Parathyroid adenoma (tissue), 2 donors: ENCODE measurements at regions not wholly inside any gene's neighbourhood (a gene's known extent, or its start where the extent isn't known, plus 50 kb on each side); places are given as distances from the start of the nearest gene placed in this dataset.

Experiments used
- H2AFZ ChIP-seq: fragments of 300-600 bp; sonication (generic); one replicate; pipeline ENCODE4 v1.7.0; 2017; ENCODE audit warnings: antibody characterized with exemption, mild to moderate bottlenecking
- H3K27ac ChIP-seq: fragments of 300-600 bp; sonication (generic); one replicate; pipeline ENCODE4 v1.7.0; 2017
- H3K27me3 ChIP-seq: fragments of 300-600 bp; sonication (generic); one replicate; pipeline ENCODE4 v1.7.0; 2017; ENCODE audit warnings: low read length; ENCODE audit not compliant: control insufficient read depth, insufficient read depth
- H3K36me3 ChIP-seq: fragments of 300-600 bp; sonication (generic); one replicate; pipeline ENCODE4 v1.7.0; 2017; ENCODE audit warnings: low read length; ENCODE audit not compliant: control insufficient read depth, insufficient read depth
- H3K4me1 ChIP-seq: fragments of 300-600 bp; sonication (generic); one replicate; pipeline ENCODE4 v1.7.0; 2017; ENCODE audit warnings: control low read depth
- H3K4me2 ChIP-seq: fragments of 300-600 bp; sonication (generic); one replicate; pipeline ENCODE4 v1.7.0; 2017; ENCODE audit warnings: low read length
- H3K4me3 ChIP-seq: fragments of 300-600 bp; sonication (generic); one replicate; pipeline ENCODE4 v1.7.0; 2017; ENCODE audit warnings: low read depth, low read length
- H3K79me2 ChIP-seq: fragments of 300-600 bp; sonication (generic); one replicate; pipeline ENCODE4 v1.7.0; 2017; ENCODE audit warnings: control low read depth
- H3K9ac ChIP-seq: fragments of 300-600 bp; sonication (generic); one replicate; pipeline ENCODE4 v1.7.0; 2017; ENCODE audit warnings: mild to moderate bottlenecking
- H3K9me3 ChIP-seq: fragments of 300-600 bp; sonication (generic); one replicate; pipeline ENCODE4 v1.7.0; 2017; ENCODE audit warnings: low read length; ENCODE audit not compliant: control insufficient read depth
- CTCF ChIP-seq: fragments of 300-600 bp; sonication (generic); IDR thresholded peaks from one replicate; pipeline ENCODE4 v1.7.0; 2017; ENCODE audit warnings: antibody characterized with exemption, mild to moderate bottlenecking
- donor health status: primary hyperparathyroidism.

DNA sequence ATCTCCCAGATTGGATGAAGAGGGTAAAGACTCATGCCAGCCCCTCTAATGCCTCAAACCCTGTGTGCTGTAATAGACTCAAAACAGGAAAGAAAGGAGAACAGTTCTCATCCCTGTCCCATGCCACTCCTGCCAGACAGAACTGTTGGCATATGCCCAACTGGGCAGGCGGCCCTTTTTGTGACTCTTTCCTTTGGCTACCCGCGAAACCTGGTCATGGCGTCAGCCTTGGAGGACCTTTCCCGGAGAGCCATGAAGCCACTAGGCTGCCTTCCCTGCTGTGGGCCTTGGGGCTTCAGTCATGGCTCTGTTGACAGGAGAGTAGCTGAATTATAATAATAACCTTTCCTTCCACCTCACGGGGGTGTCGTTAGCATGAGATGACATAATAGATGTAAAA, 75.9 kb upstream of the SEMA6A start:
- Histone ChIP-seq H3K9ac (no peak overlapping the region), H3K4me2 (no peak overlapping the region), H3K79me2 (no peaks in the 10 kb centered on the region), H3K27me3 (no peaks in the 10 kb centered on the region), H2AFZ (no peak overlapping the region), H3K4me3 (no peak overlapping the region), H3K9me3 (no peaks in the 10 kb centered on the region), H3K4me1 (no peaks in the 10 kb centered on the region), H3K27ac (no peak overlapping the region), H3K36me3 (no peaks in the 10 kb centered on the region)
- TF ChIP-seq CTCF, result no peak

DNA sequence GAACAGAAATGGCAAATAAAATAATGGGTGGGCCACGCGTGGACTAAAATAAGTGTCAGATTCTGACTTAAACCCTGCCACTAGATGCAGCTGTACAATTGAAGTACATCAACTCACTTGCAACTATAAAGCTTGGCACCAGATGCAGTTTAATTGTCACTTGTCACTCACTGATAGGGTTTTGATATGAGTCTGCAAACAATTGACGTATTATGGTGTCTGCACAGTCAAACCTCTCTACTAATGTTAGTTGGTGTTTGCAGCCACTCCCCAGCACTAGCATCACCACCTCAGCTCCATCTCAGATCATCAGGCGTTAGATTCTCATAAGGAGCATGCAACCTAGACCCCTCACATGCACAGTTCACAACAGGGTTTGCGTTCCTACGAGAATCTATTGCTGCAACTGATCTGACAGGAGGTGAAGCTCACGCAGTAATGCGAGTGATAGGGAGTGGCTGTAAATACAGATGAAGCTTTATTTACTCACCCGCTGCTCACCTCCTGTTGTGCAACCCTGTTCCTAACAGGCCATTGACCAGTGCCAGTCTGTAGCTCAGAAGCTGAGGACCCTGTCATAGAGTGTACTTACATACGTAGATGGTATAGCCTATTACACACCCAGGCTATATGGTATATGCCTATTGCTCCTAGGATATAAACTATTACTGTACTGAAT, 72.1 kb upstream of the SEMA6A start:
- Histone ChIP-seq H2AFZ (no peak overlapping the region), H3K4me3 (no peak overlapping the region), H3K79me2 (no peaks in the 10 kb centered on the region), H3K36me3 (no peaks in the 10 kb centered on the region), H3K9me3 (no peaks in the 10 kb centered on the region), H3K9ac (no peak overlapping the region), H3K27ac (no peak overlapping the region), H3K4me2 (no peak overlapping the region), H3K27me3 (no peaks in the 10 kb centered on the region), H3K4me1 (no peaks in the 10 kb centered on the region)
- TF ChIP-seq CTCF, result no peak

- Histone ChIP-seq H3K27ac (no peak overlapping the region), H3K9ac (no peak overlapping the region), H3K79me2 (no peaks in the 10 kb centered on the region), H3K27me3 (no peaks in the 10 kb centered on the region), H3K9me3 (no peaks in the 10 kb centered on the region), H3K36me3 (no peaks in the 10 kb centered on the region), H3K4me1 (no peaks in the 10 kb centered on the region), H3K4me3 (no peak overlapping the region), H3K4me2 (no peak overlapping the region), H2AFZ (no peak overlapping the region)
- no peak for TF ChIP-seq CTCF
These were observed 71.0 kb upstream of the SEMA6A start for GRCh38 chr5:116645627-116646026.

GRCh38 chr5:116640236-116640635, 65.6 kb upstream of the SEMA6A start:
- Histone ChIP-seq H3K9ac (no peak overlapping the region), H3K79me2 (no peaks in the 10 kb centered on the region), H3K27ac (no peak overlapping the region), H3K36me3 (no peaks in the 10 kb centered on the region), H3K4me3 (no peak overlapping the region), H3K9me3 (no peaks in the 10 kb centered on the region), H3K27me3 (no peaks in the 10 kb centered on the region), H2AFZ (no peak overlapping the region), H3K4me2 (no peak overlapping the region), H3K4me1 (no peaks in the 10 kb centered on the region)
- no peak for TF ChIP-seq CTCF

DNA sequence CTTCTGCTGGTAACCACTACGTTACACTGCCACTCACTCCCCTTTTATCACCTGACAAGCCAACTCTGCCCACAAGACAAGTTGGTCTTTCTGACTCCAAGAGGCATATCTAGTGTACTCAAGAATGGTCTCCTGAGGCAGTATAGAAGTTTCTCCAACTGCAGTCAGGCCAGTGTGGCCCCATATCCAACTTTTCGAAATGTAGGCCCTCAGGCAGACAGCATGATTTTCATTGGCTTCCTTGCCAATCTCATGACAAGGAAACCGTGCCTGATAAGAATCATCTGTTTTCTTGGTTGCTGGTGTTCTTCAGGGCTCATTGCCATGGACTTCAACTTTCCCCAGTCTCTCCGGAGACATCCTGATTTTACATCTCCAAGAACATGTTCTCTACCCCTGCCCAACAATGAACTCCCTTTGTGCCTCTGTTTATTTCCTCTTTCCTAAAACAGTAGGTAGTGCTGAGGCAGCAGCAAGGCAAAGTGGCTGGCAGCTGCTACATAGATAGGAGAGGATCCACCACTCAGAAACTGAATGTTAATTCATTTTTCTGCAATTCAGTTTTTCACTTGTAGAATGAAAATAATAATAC, 62.6 kb upstream of the SEMA6A start:
- TF ChIP-seq CTCF, result no peak
- no peak overlapping the region for H2AFZ ChIP-seq
- H3K4me3 ChIP-seq, result no peak overlapping the region

More for the DNA sequence above, 62.6 kb upstream of the SEMA6A start:
- Histone ChIP-seq H3K4me2 (no peak overlapping the region), H3K36me3 (no peaks in the 10 kb centered on the region), H3K9ac (no peak overlapping the region), H3K79me2 (no peaks in the 10 kb centered on the region), H3K27me3 (no peaks in the 10 kb centered on the region), H3K4me1 (peaks cover 4% of the 10 kb centered on the region), H3K9me3 (no peaks in the 10 kb centered on the region), H3K27ac (no peak overlapping the region)
